ENCODE measurements at regions not wholly inside any gene's neighbourhood (a gene's known extent, or its start where the extent isn't known, plus 50 kb on each side); places are given as distances from the start of the nearest gene placed in this dataset.

DNA sequence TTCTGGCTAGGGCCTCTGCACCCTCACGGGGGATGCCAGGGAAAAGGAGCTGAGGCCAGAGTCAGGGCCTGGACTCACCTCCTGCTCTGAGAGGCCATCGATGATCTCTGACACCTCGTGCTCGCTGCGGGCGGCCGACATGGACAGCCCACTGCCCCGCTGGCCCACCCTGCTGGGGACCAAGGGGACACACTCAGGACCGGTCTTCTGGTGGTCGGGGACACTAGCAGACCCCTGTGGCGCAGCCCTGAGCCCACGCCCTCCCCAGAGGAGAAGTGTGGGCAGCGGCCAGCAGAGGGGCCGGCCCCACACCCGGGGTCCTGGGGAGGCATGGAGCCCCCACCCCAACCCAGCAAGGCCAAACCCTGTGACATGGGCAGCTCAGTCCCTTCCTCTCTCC lies 134.6 kb downstream of the RFLNA start:
- TF ChIP-seq, protein P1, sequence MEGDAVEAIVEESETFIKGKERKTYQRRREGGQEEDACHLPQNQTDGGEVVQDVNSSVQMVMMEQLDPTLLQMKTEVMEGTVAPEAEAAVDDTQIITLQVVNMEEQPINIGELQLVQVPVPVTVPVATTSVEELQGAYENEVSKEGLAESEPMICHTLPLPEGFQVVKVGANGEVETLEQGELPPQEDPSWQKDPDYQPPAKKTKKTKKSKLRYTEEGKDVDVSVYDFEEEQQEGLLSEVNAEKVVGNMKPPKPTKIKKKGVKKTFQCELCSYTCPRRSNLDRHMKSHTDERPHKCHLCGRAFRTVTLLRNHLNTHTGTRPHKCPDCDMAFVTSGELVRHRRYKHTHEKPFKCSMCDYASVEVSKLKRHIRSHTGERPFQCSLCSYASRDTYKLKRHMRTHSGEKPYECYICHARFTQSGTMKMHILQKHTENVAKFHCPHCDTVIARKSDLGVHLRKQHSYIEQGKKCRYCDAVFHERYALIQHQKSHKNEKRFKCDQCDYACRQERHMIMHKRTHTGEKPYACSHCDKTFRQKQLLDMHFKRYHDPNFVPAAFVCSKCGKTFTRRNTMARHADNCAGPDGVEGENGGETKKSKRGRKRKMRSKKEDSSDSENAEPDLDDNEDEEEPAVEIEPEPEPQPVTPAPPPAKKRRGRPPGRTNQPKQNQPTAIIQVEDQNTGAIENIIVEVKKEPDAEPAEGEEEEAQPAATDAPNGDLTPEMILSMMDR (conservative IDR thresholded peaks at IDR 0.05; ENCODE audit: low read depth, low read length): no peak
- no peak for TF ChIP-seq EZH2 (IDR thresholded peaks at IDR 0.05; ENCODE audit: low read length, unreplicated experiment)
- TF ChIP-seq EZH2phosphoT487 (IDR thresholded peaks at IDR 0.05; ENCODE audit: borderline replicate concordance, low read length): no peak

All from PC-3 (cell line).